GM18870 (cell line): ENCODE measurements at regions not wholly inside any gene's neighbourhood (a gene's known extent, or its start where the extent isn't known, plus 50 kb on each side); places are given as distances from the start of the nearest gene placed in this dataset.
"Not testable (repeated sequence)": the region's sequence is repeated elsewhere in the genome, so short reads cannot be mapped to it uniquely, and the experiment has no call there.

Experiments used
- ATAC-seq: cut with Tn5 transposase; IDR thresholded peaks from one replicate; pipeline ENCODE4 v1.9.1; 2021; ENCODE audit warnings: moderate library complexity; ENCODE audit not compliant: unreplicated experiment

DNA sequence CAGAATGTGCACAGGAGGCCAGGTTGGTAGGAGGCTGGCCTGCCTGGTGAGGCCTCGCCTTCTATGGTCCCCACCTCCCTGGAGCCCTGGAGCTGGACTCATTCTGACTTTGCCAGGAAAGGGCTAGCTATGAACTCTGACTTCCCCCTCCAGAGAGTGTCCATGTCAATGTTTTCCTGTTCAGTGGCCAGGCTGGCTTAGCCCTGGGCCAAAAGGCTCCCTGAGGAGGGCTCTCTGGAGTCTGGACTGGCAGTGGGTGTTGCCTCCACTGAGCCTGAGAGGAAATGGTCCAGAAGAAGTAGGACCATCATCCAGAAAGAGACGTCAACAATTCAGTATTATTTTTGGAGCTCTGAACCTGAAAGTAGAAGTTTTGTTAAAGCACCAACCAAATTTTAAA is 178.7 kb downstream of the CHIC2 start:
- ATAC-seq: no peak

DNA sequence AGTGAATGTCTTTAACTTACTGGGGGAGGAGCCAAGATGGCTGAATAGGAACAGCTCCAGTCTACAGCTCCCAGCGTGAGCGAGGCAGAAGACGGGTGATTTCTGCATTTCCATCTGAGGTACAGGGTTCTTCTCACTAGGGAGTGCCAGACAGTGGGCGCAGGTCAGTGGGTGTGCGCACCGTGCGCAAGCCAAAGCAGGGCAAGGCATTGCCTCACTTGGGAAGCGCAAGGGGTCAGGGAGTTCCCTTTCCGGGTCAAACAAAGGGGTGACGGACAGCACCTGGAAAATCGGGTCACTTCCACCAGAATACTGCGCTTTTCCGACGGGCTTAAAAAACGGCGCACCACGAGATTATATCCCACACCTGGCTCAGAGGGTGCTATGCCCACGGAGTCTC is 187.3 kb downstream of the CHIC2 start:
- not testable (repeated sequence) for ATAC-seq

DNA sequence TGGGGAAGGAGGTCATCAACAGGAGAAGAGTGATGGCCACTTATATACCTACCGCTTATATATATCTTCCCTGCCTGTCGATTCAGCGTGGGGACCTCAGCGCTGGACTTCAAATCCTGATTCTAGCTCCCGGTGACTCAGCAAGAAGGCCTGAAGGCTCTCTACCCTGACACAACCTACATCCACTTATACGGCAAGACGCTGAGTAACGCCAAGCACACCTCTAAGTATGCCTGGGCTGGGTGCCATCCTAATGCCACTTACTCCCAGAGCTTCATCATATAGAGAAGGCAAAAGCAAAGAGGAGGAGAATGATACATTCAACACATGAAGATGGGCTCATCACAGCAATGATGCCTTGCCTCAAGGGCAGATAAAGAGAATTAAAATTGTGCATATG is 198.3 kb downstream of the CHIC2 start:
- no peak for ATAC-seq

DNA sequence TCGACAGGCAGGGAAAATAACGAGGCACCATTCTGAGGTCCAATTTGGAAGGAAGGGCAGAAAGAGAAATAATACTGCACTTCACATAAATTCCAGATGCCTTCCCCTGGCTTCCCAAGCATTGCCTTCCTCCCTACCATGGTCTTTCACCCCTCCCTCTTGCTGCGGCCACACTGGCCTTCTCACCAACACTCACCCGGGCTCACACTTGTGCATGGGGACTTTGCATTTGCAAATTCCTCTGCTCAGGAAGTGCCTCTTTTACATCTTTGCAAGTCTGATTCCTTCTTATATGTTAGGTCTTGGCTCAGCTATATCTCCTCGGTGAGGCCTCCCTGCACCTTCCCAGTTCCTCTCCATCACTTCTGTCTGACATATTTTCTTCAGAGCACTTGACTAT is 199.4 kb downstream of the CHIC2 start:
- ATAC-seq: no peak

DNA sequence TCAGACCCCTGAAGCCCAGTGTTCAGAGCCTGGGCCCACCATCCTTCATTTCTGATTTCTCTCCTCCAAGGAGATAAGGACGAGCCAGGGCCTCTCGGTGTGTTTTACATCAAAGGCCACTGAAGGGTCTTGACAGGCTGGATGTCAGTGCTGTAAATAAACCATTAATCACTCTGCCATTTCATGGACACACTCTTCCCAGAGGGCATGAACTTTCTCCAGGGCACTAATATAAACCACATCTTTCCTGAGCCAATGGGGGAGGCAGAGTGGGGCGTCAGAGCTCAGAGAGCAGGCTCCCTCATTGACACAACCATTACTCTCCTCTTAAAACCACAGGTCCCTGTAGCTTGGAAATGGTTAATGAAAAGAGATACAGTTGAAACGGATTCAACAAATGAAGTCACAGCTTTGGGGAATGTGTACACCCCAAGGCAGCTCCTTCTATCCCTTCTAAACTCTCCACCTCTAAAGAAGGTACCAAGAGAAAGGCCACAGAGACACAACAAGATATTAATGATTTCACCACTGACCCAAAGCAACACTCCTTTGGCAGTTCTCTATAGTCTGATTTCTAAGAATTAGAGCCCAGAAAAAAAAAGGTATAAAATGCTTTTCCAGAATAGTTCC is 200.6 kb downstream of the CHIC2 start:
- ATAC-seq: no peak

DNA sequence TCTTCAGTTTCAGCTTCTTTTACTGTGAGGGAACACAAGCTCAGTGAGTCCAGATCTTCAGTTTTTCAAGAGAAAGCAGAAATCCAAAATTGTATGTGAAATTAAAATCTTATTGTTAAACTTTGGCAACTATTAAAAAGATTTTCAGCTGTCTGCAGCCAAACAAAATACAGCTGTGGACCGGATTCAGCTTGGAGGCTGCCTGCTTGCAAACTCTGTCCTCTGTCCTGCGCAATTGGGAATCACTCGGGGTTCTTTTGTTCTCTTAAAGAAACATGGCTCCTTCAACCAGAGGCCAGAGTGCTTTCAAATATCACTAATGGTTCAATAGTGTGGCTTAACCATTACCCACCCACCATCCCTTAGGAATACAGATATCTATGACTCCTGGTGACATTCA is 201.2 kb downstream of the CHIC2 start:
- ATAC-seq: no peak

DNA sequence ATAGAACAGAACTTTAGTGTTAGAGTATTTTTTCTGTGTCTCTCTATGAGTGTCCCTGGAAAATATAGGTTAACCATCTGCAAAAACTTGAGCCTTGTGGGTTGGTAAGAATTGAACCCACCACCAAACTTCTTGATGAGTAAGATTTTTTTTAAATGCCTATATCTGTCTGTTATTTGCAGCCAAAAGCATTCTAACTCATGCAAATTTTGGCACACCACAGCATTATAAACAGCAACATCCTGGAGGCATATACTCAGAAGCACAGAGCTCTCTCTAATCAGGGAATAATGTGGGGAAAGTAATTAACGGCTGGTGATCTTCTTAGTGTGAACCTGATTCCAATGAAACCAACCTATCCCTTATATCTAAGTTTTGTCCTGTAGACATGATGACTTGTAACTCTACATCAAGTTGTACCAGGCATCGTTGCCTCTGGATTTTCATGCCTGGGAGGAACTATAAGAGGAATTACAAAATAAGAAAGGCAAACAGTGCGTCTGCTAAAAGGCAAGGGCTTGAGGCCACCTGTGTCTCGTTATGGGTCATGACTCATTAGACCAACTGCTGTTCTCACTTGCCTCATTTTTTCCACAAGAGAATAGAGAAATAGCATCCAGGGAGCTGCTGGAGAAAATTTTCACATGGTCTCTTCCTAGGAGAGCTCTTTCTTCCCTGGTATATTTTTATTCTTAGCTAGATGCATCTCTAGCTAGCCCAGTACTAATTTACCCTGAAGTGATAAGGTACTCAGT is 202.4 kb downstream of the CHIC2 start:
- no peak for ATAC-seq

DNA sequence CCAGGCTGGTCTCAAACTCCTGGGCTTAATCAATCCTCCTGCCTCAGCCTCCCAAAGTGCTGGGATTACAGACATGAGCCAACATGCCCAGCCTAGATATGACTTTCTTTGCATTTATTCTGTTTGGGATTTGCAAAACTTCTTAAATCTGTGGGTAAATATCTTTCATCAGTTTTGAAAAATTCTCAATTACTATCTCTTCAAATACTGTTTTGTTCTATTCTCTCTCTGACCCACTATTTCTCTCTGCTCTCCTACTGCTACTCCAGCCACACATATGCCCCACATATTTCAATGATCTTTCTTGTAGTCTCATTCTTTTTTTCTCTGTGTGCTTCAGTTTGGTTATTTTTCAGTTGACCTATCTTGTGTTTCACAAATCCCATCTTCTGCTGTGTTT is 205.1 kb downstream of the CHIC2 start:
- no peak for ATAC-seq

DNA sequence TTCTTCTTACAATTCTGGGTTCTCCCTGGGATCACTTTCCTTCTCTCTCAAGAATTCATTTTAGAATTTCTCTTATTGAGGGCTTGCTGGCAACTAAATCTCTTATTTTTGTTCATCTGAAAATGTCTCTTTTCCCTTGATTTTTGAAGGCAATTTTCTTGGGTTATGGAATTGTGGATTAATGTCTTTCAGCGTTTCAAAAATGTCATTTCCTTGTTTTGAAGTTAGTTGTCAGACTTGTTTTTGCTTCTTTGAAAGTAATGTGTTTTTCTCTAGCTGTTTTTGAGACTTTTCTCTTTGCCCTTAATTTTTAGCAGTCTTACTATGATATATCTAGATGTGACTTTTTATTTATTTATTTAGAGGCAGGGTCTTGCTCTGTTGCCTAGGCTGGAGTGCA is 205.7 kb downstream of the CHIC2 start:
- ATAC-seq: no peak

DNA sequence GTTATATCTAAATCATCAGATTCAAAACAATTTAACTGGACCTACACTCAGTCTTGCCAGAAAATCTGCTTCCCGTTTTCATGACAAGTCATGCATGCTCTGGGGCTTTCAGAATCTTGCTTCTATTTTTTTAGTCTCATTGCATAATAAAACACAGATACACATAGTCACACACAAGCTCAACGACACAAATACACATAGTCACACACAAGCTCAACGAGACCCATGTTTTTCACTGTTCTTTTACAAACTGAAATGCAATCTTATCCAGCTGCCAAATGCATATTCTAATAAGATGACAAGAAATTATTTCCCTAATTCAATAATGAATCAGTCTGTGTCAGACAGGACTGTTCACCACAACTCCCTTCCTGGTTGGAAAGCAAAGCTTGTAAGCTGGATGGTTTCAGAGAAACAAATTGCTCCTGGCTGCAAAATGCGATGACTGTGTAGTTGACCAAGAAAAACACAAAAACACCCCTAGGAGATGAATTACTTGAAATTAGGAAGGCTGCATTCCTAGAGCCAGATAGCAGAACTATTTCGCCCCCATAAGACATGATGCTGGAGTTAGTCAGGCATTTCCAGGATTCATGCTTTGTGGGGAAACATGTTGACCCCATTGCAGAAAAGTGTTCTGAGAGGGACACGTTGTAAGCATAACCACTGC is 208.7 kb downstream of the CHIC2 start:
- ATAC-seq: no peak

DNA sequence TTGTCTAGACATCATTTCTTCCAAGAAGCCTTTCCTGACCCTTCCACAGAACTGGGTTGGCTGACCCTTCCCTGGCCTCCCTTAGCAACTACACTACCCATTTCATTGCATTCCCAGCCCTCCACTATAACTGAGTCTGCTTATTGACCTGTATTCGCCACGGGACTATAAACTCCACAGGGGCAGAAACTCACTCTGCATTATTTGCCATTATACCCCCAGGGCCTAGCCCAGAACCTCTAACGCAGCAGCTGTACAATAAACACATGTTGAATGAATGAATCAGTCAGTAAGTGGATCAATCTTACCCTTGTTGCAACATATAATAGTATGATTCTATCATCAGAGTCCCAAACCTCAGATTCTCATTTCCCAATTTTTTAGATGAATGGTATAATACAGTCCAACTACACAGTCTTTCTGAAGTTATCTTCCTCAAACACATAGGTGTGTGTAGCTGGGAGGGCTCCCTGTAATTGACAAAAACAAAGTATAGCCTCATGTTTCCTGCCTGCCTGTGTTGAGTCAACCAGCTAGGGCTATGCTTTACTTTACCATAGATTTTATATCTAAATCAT is 209.3 kb downstream of the CHIC2 start:
- ATAC-seq: no peak

DNA sequence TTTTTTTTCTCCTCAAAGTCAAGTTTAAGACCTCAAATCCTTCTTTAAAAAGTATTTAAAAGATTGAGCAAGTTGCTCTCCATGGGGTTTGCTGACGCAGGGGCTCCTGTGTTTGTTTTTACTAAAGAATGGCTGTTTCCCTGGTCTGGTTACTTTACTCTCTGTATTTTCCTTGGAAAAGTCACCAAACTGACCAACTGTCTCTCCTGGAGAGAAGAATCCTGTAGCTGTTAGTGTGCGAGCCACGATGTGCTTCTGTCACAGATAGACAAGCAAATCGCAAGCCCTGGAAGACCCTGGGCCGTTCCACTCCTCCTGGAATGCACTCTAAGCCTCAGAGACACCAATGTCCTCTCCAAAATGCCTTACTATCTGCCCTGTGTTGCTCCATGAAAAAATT is 212.1 kb downstream of the CHIC2 start:
- ATAC-seq: no peak

DNA sequence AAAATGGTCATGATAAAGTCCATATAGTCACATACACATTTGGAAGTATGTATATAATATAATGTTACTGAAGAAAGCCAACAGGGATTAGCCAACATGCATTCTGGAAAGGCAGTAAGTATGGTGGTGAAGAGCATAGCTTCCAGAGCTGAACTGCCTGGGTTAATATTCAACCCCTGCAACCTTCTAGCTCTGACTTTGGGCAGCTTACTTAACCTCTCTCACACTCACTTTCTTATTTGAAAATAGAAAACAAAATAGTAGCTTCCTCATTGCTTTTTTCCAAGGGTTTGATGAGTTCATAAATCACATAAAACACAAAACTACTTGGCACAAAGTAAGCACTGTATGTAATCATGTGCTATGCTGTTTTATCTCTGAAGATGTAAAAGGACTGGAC is 216.4 kb downstream of the CHIC2 start:
- no peak for ATAC-seq

DNA sequence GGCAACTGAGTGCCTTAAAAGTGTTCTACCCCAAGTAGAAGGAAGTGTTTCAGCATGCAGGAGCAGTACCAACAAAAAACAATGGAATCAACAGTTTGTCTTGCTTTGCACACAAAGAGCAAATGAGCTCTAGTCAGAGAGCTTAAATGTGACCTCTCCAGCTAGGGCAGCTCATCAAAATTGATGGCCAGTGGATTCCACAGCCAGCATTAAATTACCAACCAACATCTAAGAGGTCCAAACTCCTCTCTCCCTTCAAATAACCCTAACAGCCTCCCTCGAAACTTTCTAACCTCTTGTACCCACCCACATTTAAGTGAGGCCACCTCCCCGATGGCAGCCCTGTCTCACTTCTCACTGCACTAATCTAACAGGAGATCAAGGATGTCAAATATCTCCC is 219.9 kb downstream of the CHIC2 start:
- ATAC-seq: no peak

DNA sequence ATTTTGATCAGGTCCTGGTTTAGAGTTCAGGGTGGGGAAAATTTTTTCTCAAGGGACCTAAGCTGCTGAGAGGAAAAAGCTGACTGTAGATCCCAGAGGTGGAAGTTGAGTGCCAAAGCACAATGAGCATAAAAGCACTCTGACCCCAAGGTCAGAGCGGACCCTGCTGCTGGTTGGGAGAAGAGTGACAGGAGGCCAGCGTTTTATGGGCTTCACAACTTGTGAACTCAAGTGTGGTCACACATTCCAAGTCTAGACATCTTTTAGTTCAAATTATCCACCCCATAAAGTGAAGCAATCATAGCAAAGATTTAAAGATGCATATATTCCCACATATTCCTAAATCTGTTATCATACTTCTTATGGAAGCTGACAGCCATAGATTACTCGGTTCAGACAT is 220.3 kb downstream of the CHIC2 start:
- ATAC-seq: no peak

DNA sequence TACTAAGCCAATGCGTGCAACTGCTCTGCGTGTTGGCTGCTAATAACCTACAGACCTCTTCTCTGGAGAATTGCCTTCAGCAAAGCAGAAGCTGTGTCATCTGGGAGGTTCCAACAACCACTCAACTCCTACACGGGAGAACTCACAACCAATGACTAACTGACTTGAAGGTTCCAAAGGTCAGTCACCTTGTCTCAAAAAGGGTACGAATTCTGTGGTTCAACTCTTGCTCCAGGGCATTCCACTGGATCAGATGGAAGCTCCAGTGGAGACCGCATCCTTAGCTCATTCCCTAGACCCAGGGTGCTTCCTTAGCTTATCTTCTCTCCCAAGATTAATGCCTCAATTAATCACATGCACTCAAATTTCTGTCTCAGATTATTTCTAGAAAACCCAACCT is 222.7 kb downstream of the CHIC2 start:
- ATAC-seq: no peak

DNA sequence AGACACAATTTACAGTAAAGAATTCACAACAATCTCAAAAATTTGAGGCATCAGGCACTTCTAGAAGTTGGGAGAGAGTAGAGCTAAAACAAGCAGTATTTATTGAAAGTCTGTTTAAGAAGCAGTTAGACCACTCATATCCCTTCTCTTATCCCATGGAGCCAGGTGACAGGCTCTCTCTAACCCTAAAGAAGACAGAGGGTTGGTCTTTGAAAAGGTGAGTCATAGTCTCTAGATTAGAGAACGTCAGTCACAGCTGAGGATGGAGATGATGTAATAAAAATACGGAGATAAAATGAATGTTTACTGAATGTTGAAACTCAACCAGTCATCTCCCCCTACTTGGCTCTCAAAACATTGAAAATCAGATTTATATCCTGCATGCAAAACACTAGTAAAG is 223.8 kb downstream of the CHIC2 start:
- no peak for ATAC-seq

DNA sequence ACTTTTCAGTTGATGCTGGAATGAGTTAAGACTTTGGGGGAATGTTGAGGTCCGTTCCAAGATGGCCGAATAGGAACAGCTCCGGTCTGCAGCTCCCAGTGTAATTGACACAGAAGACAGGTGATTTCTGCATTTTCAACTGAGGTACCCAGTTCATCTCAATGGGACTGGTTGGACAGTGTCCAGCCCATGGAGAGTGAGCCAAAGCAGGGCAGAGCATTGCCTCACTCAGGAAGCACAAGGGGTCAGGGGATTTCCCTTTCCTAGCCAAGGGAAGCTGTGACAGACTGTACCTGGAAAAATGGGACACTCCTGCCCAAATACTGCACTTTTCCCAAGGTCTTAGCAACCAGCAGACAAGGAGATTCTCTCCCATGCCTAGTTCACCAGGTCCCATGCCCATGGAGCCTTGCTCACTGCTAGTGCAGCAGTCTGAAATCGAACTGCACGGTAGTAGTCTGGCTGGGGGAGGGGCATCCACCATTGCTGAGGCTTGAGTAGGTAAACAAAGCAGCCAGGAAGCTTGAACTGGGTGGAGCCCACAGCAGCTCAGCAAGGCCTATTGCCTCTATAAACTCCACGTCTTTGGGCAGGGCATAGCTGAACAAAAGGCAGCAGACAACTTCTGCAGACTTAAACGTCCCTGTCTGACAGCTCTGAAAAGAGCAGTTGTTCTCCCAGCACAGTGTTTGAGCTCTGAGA is 231.0 kb downstream of the CHIC2 start:
- not testable (repeated sequence) for ATAC-seq

DNA sequence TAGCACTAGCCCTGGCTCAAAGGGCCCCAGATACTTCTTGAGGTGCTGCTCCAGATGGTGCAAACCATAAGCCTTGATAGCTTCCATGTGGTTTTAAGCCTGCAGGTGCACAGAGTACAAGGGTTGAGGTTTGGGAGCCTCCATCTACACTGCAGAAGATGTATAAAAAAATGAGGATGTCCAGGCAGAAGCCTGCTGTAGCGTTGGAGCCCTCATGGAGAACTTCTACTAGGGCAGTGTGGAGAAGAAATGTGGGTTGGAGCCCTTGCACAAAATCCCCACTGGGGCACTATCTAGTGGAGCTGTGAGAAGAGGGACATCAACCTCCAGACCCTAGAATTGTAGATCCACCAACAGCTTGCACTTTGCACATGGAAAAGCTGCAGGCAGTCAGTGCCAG is 231.9 kb downstream of the CHIC2 start:
- no peak for ATAC-seq

DNA sequence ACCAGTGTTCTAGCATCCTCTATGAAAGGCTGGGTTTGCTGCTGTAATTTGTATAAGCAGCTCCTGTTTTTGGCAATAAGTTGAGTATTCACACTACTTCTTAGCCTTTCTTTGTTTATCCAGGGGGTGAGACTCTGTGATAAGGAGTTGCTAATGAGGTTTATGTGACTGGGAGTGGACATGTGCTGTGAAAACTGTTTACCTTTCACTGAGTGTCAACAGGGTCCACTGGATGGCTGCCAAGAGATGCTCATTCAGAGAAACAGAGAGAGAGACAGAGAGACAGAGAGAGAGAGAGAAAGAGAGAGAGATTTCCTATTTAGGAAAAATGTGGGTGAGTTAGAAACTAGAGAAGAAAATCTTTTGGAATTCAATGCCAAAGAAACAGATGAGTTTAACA is 233.9 kb downstream of the CHIC2 start:
- no peak for ATAC-seq

DNA sequence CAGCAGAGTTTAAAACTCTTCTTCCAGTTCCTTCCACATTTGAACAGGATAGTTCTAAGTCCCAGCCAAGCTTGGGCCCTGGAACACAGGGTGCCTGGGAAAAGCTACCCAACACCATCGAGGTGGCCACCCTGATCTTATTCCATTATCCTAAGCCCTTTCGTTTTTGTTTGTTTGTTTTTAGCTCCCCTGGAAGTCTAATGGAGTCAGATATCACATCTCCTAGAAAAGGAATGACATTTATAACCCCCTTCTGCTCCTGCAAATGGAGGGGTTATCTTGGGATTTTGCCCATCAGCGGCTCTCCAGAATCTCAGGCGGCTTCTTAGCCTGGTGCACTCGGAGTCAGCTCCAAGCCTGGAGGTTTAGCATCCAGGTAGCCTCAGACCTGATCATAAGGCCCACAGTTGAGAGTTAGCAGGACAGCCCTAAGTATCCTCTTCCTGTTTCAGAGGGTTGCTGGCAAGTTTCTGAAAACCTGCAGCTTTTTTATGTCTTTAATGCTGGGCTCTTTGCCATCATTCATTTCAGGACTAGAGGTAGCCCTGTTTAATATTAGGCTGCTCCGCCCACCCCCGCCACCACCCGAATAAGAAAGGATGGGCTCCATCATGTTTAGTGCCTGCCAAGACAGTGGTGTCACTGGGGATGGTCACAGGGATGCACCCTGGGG is 230.0 kb upstream of the LNX1 start:
- no peak for ATAC-seq
